HEK293 (cell line): ENCODE measurements at regions not wholly inside any gene's neighbourhood (a gene's known extent, or its start where the extent isn't known, plus 50 kb on each side); places are given as distances from the start of the nearest gene placed in this dataset.

Experiments
- CTCF ChIA-PET: fragments of 350-600 bp; formaldehyde crosslinking; extraction: SDS; loops from one replicate; lab custom pipeline; 2021; ENCODE audit warnings: antibody characterized with exemption; lab: Yijun Ruan, JAX
- POLR2A ChIA-PET: fragments of 300-600 bp; formaldehyde crosslinking; extraction: SDS; loops from one replicate; lab custom pipeline; 2020; ENCODE audit warnings: antibody characterized with exemption, inconsistent platforms; lab: Yijun Ruan, JAX
- H3K27ac ChIP-seq: fragments of 200-500 bp; sonication (Bioruptor generic); 2 replicates; pipeline ENCODE4 v1.5.1; 2014; ENCODE audit warnings: low read depth, low read length, control low read depth, inconsistent platforms; ENCODE audit errors: extremely low read depth
- H3K36me3 ChIP-seq, 2 experiments: fragments of 200-500 bp in 1 of 2; sonication (Bioruptor generic) in 1 of 2; 1 replicate in 1 of 2; 2 replicates in 1 of 2; pipeline ENCODE4 v1.5.1; 2014 to 2017; ENCODE audit warnings: inconsistent platforms in 2 of 2, low read length in 2 of 2; ENCODE audit not compliant: control insufficient read depth in 2 of 2, insufficient read depth in 1 of 2
- H3K4me1 ChIP-seq: fragments of 200-500 bp; sonication (Bioruptor generic); 2 replicates; pipeline ENCODE4 v1.5.1; 2014; ENCODE audit warnings: mild to moderate bottlenecking, low read length, inconsistent platforms; ENCODE audit not compliant: control insufficient read depth, insufficient read depth
- H3K4me3 ChIP-seq: 2 replicates; pipeline ENCODE4 v1.5.1; 2011; ENCODE audit warnings: low read depth, mild to moderate bottlenecking, control low read depth, low read length, moderate library complexity
- H3K9me3 ChIP-seq: fragments of 200-500 bp; sonication (Bioruptor generic); 2 replicates; pipeline ENCODE4 v1.5.1; 2014; ENCODE audit warnings: low read depth, low read length, inconsistent platforms; ENCODE audit not compliant: control insufficient read depth, insufficient read depth
- GLI2 ChIP-seq: fragments of 450-650 bp; formaldehyde crosslinking; IDR thresholded peaks from 2 replicates; pipeline ENCODE4; 2017; ENCODE audit warnings: missing biosample characterization, missing genetic modification characterization, low read depth, borderline replicate concordance
- KLF16 ChIP-seq: fragments of 450-650 bp; formaldehyde crosslinking; IDR thresholded peaks from 2 replicates; pipeline ENCODE4 v1.5.1; 2017; ENCODE audit warnings: missing biosample characterization, missing genetic modification characterization
- SCRT2 ChIP-seq: fragments of 450-650 bp; formaldehyde crosslinking; IDR thresholded peaks from 2 replicates; pipeline ENCODE4 v1.5.1; 2016; ENCODE audit warnings: missing biosample characterization, missing genetic modification characterization
- ZBTB21 ChIP-seq: fragments of 450-650 bp; formaldehyde crosslinking; IDR thresholded peaks from 2 replicates; pipeline ENCODE4 v1.5.1; 2017; ENCODE audit warnings: missing biosample characterization, missing genetic modification characterization
- ZBTB7A ChIP-seq: fragments of 450-650 bp; formaldehyde crosslinking; IDR thresholded peaks from 2 replicates; pipeline ENCODE4 v1.5.1; 2016; ENCODE audit warnings: low read depth, missing biosample characterization, missing genetic modification characterization
- ZFP41 ChIP-seq: fragments of 450-650 bp; formaldehyde crosslinking; IDR thresholded peaks from 2 replicates; pipeline ENCODE4 v1.5.1; 2016; ENCODE audit warnings: missing biosample characterization, missing genetic modification characterization, borderline replicate concordance
- ZNF114 ChIP-seq: fragments of 450-650 bp; formaldehyde crosslinking; IDR thresholded peaks from 2 replicates; pipeline ENCODE4 v1.5.0; 2017; ENCODE audit warnings: missing biosample characterization, missing genetic modification characterization
- ZNF133 ChIP-seq: fragments of 450-650 bp; formaldehyde crosslinking; IDR thresholded peaks from 2 replicates; pipeline ENCODE4 v1.5.1; 2016; ENCODE audit warnings: missing biosample characterization, missing genetic modification characterization
- ZNF184 ChIP-seq: fragments of 450-650 bp; IDR thresholded peaks from 2 replicates; pipeline ENCODE4 v1.5.1; 2018; ENCODE audit warnings: missing biosample characterization, mild to moderate bottlenecking, missing genetic modification characterization
- ZNF211 ChIP-seq: fragments of 450-650 bp; formaldehyde crosslinking; IDR thresholded peaks from 2 replicates; pipeline ENCODE4 v1.5.1; 2016; ENCODE audit warnings: low read depth, missing biosample characterization, missing genetic modification characterization
- ZNF274 ChIP-seq, 2 experiments: fragments of 200-500 bp in 1 of 2; fragments of 450-650 bp in 1 of 2; sonication (Bioruptor generic) in 1 of 2; formaldehyde crosslinking in 1 of 2; IDR thresholded peaks; 2 replicates each; pipeline versions ENCODE4 v1.5.1 to v1.6.1; 2014 to 2016; ENCODE audit warnings: borderline replicate concordance in 1 of 2, inconsistent platforms in 1 of 2, low read length in 1 of 2, missing biosample characterization in 1 of 2, missing genetic modification characterization in 1 of 2
- ZNF350 ChIP-seq: fragments of 450-650 bp; formaldehyde crosslinking; IDR thresholded peaks from 2 replicates; pipeline ENCODE4 v1.5.0; 2017; ENCODE audit warnings: missing biosample characterization, mild to moderate bottlenecking, missing genetic modification characterization
- ZNF514 ChIP-seq: fragments of 450-650 bp; formaldehyde crosslinking; IDR thresholded peaks from 2 replicates; pipeline ENCODE4 v1.5.1; 2016; ENCODE audit warnings: missing biosample characterization, missing genetic modification characterization
- ZNF610 ChIP-seq: fragments of 450-650 bp; formaldehyde crosslinking; IDR thresholded peaks from 2 replicates; pipeline ENCODE4 v1.5.1; 2016; ENCODE audit warnings: missing biosample characterization, missing genetic modification characterization, borderline replicate concordance
- ZNF654 ChIP-seq: fragments of 450-650 bp; formaldehyde crosslinking; IDR thresholded peaks from 2 replicates; pipeline ENCODE4 v1.5.1; 2016; ENCODE audit warnings: low read depth, missing biosample characterization, missing genetic modification characterization
- TF ChIP-seq, protein P1 (sequence below): fragments of 450-650 bp; formaldehyde crosslinking; conservative IDR thresholded peaks from 2 replicates; pipeline ENCODE4 v1.5.1; 2016; ENCODE audit warnings: low read depth, missing biosample characterization, missing genetic modification characterization
- TF ChIP-seq, protein P2 (sequence below): fragments of 450-650 bp; formaldehyde crosslinking; IDR thresholded peaks from 2 replicates; pipeline ENCODE4 v1.5.1; 2016; ENCODE audit warnings: missing biosample characterization, missing genetic modification characterization
- TF ChIP-seq, protein P3 (sequence below): fragments of 450-650 bp; formaldehyde crosslinking; IDR thresholded peaks from 2 replicates; pipeline ENCODE4 v1.5.1; 2016; ENCODE audit warnings: missing biosample characterization, missing genetic modification characterization
- TF ChIP-seq, protein P4 (sequence below): fragments of 450-650 bp; formaldehyde crosslinking; IDR thresholded peaks from 2 replicates; pipeline ENCODE4 v1.5.1; 2017; ENCODE audit warnings: missing biosample characterization, mild to moderate bottlenecking, missing genetic modification characterization, moderate library complexity
- TF ChIP-seq, protein P5 (sequence below): fragments of 450-650 bp; formaldehyde crosslinking; IDR thresholded peaks from 2 replicates; pipeline ENCODE4 v1.5.1; 2017; ENCODE audit warnings: missing biosample characterization, missing genetic modification characterization
- TF ChIP-seq, protein P6 (sequence below): fragments of 450-650 bp; formaldehyde crosslinking; IDR thresholded peaks from 2 replicates; pipeline ENCODE4 v1.5.1; 2016; ENCODE audit warnings: missing biosample characterization, missing genetic modification characterization

DNA sequence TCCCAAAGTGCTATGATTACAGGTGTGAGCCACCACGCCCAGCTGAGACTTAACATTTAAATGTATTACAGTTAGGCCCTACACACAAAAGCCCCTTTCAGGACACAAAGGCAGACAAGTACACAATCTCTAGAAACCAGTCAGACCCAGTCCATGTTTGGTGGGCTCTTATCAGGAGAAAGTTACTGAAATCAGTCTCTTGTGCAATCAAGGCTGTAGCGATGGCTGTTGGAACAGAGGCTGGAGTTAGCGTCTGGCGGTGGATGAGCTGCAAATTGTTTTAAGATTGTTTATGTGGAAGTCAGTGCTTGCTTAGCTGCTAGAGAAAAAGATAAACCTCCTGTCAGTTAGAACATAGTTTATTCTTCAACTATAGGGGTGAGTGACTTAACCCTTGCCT lies 89.5 kb upstream of the SNRPN start:
- no peaks in the 10 kb centered on the region for H3K9me3 ChIP-seq
- ChIA-PET CTCF (no interaction called here), POLR2A (no interaction called here)
- H3K27ac ChIP-seq: no peak overlapping the region
- no peak overlapping the region for H3K4me3 ChIP-seq
- no peak for TF ChIP-seq ZBTB21
- TF ChIP-seq ZNF184 (tag by site-specific recombination): no peak
- TF ChIP-seq ZNF654 (tag by site-specific recombination): no peak
- no peak for TF ChIP-seq ZNF114 (tag by site-specific recombination)
- no peak for TF ChIP-seq ZNF211 (tag by site-specific recombination)
- TF ChIP-seq, protein P1, sequence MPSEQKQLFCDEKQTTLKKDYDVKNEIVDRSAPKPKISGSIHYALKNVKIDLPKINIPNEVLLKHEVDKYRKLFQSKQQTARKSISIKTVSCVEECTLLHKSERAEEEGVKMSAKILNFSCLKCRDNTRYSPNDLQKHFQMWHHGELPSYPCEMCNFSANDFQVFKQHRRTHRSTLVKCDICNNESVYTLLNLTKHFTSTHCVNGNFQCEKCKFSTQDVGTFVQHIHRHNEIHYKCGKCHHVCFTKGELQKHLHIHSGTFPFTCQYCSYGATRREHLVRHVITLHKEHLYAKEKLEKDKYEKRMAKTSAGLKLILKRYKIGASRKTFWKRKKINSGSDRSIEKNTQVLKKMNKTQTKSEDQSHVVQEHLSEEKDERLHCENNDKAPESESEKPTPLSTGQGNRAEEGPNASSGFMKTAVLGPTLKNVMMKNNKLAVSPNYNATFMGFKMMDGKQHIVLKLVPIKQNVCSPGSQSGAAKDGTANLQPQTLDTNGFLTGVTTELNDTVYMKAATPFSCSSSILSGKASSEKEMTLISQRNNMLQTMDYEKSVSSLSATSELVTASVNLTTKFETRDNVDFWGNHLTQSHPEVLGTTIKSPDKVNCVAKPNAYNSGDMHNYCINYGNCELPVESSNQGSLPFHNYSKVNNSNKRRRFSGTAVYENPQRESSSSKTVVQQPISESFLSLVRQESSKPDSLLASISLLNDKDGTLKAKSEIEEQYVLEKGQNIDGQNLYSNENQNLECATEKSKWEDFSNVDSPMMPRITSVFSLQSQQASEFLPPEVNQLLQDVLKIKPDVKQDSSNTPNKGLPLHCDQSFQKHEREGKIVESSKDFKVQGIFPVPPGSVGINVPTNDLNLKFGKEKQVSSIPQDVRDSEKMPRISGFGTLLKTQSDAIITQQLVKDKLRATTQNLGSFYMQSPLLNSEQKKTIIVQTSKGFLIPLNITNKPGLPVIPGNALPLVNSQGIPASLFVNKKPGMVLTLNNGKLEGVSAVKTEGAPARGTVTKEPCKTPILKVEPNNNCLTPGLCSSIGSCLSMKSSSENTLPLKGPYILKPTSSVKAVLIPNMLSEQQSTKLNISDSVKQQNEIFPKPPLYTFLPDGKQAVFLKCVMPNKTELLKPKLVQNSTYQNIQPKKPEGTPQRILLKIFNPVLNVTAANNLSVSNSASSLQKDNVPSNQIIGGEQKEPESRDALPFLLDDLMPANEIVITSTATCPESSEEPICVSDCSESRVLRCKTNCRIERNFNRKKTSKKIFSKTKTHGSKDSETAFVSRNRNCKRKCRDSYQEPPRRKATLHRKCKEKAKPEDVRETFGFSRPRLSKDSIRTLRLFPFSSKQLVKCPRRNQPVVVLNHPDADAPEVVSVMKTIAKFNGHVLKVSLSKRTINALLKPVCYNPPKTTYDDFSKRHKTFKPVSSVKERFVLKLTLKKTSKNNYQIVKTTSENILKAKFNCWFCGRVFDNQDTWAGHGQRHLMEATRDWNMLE (tag by site-specific recombination): no peak
- no peak for TF ChIP-seq ZNF514 (tag by site-specific recombination)
- no peak for TF ChIP-seq ZFP41
- no peak for TF ChIP-seq GLI2 (tag by site-specific recombination)
- no peak for TF ChIP-seq SCRT2 (tag by site-specific recombination)
- TF ChIP-seq ZBTB7A (tag by site-specific recombination): no peak
- no peaks in the 10 kb centered on the region for H3K36me3 ChIP-seq
- H3K4me1 ChIP-seq: no peaks in the 10 kb centered on the region

DNA sequence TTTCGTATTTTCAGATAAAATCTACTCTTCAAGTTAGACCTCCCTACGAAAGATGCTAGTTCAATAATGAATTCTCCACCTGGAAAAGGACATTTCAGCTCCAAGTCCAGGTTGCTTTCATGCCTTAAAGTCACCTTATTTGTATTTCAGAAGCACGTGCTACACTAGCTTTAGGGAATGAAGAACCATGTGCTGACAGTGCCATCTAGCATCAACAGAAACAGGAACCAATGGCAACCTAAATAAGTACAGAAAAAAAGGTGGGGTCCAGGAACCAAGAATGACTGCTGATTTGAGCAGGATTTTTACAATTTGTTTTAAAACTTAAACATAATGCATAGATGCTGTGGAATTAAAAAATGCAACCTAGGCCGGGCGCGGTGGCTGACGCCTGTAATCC lies 77.6 kb upstream of the SNRPN start:
- H3K4me3 ChIP-seq: no peak overlapping the region
- POLR2A ChIA-PET: no interaction called here
- H3K4me1 ChIP-seq: no peaks in the 10 kb centered on the region
- H3K27ac ChIP-seq: no peak overlapping the region
- TF ChIP-seq, protein P2, sequence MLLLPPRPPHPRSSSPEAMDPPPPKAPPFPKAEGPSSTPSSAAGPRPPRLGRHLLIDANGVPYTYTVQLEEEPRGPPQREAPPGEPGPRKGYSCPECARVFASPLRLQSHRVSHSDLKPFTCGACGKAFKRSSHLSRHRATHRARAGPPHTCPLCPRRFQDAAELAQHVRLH (tag by site-specific recombination): no peak
- TF ChIP-seq ZNF610 (tag by site-specific recombination): no peak
- TF ChIP-seq ZNF274 (IDR thresholded peaks at IDR 0.05; ENCODE audit: low read length): no peak
- no peak for TF ChIP-seq ZNF274 (tag by site-specific recombination; IDR thresholded peaks at IDR 0.05; ENCODE audit: borderline replicate concordance)
- TF ChIP-seq, all 188 proteins: peak for 0
- Histone ChIP-seq H3K36me3 (no peaks in the 10 kb centered on the region), H3K9me3 (no peaks in the 10 kb centered on the region)
- CTCF ChIA-PET: no interaction called here

DNA sequence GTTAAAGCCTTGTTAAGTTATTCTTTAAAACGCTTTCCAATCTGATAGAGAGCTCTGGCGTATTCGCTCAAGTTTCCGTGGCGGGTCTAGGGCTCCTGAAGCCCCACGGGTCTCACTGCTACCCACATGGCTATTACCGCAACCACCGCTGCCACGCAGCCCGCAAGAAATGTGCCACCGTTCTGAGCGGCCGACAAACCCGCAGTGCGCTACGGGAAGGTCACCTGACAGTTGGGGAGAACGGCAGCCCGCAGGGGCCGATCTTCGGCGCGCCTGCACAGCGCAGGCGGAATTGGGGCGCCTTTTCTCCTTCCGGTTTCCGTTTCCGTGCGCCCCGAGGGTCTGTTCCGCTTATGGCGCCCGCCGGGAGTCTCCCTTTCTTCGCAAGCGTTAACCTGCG lies 76.6 kb upstream of the SNRPN start:
- Histone ChIP-seq H3K36me3 (no peaks in the 10 kb centered on the region), H3K9me3 (no peaks in the 10 kb centered on the region), H3K4me1 (no peaks in the 10 kb centered on the region), H3K27ac (no peak overlapping the region), H3K4me3 (no peak overlapping the region)
- CTCF ChIA-PET: no interaction called here
- POLR2A ChIA-PET: no interaction called here
- TF ChIP-seq, protein P3, sequence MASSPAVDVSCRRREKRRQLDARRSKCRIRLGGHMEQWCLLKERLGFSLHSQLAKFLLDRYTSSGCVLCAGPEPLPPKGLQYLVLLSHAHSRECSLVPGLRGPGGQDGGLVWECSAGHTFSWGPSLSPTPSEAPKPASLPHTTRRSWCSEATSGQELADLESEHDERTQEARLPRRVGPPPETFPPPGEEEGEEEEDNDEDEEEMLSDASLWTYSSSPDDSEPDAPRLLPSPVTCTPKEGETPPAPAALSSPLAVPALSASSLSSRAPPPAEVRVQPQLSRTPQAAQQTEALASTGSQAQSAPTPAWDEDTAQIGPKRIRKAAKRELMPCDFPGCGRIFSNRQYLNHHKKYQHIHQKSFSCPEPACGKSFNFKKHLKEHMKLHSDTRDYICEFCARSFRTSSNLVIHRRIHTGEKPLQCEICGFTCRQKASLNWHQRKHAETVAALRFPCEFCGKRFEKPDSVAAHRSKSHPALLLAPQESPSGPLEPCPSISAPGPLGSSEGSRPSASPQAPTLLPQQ: no peak
- TF ChIP-seq, protein P4, sequence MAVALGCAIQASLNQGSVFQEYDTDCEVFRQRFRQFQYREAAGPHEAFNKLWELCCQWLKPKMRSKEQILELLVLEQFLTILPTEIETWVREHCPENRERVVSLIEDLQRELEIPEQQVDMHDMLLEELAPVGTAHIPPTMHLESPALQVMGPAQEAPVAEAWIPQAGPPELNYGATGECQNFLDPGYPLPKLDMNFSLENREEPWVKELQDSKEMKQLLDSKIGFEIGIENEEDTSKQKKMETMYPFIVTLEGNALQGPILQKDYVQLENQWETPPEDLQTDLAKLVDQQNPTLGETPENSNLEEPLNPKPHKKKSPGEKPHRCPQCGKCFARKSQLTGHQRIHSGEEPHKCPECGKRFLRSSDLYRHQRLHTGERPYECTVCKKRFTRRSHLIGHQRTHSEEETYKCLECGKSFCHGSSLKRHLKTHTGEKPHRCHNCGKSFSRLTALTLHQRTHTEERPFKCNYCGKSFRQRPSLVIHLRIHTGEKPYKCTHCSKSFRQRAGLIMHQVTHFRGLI (tag by site-specific recombination): no peak
- TF ChIP-seq ZNF610 (tag by site-specific recombination) (no peak), ZNF133 (tag by site-specific recombination) (no peak), KLF16 (tag by site-specific recombination) (no peak), ZNF350 (tag by site-specific recombination) (no peak)
- TF ChIP-seq, protein P5, sequence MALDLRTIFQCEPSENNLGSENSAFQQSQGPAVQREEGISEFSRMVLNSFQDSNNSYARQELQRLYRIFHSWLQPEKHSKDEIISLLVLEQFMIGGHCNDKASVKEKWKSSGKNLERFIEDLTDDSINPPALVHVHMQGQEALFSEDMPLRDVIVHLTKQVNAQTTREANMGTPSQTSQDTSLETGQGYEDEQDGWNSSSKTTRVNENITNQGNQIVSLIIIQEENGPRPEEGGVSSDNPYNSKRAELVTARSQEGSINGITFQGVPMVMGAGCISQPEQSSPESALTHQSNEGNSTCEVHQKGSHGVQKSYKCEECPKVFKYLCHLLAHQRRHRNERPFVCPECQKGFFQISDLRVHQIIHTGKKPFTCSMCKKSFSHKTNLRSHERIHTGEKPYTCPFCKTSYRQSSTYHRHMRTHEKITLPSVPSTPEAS (tag by site-specific recombination): no peak
- TF ChIP-seq, protein P6, sequence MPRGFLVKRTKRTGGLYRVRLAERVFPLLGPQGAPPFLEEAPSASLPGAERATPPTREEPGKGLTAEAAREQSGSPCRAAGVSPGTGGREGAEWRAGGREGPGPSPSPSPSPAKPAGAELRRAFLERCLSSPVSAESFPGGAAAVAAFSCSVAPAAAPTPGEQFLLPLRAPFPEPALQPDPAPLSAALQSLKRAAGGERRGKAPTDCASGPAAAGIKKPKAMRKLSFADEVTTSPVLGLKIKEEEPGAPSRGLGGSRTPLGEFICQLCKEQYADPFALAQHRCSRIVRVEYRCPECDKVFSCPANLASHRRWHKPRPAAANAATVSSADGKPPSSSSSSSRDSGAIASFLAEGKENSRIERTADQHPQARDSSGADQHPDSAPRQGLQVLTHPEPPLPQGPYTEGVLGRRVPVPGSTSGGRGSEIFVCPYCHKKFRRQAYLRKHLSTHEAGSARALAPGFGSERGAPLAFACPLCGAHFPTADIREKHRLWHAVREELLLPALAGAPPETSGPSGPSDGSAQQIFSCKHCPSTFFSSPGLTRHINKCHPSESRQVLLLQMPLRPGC (tag by site-specific recombination): no peak
